Endothelial cell of umbilical vein (primary cell): ENCODE measurements at regions not wholly inside any gene's neighbourhood (a gene's known extent, or its start where the extent isn't known, plus 50 kb on each side); places are given as distances from the start of the nearest gene placed in this dataset.

Source experiments
- BruUV-seq: library from RNA; stranded (reverse); fragments of 400-500 nt; replicated peaks from 2 replicates; lab custom pipeline; 2021; lab: Mats Ljungman, UMichigan
- CTCF ChIA-PET: fragments of 300-600, 350-600 bp; sonication (Branson Sonifier 250); formaldehyde crosslinking; loops from one replicate; lab custom pipeline; 2021; ENCODE audit warnings: antibody characterized with exemption, inconsistent platforms; lab: Charles Lee
- POLR2A ChIA-PET: fragments of 300-600, 350-600 bp; sonication (Branson Sonifier 250); formaldehyde crosslinking; loops from one replicate; lab custom pipeline; 2021; ENCODE audit warnings: antibody characterized with exemption, inconsistent platforms; lab: Charles Lee
- DNase-seq: peaks from one replicate; pipeline ENCODE4 v3.0.0-alpha.2; 2011; ENCODE audit warnings: low read depth, low spot score
- FAIRE-seq: peaks from 2 replicates; lab custom pipeline; 2011; peaks lifted over from hg19 to GRCh38; lab: Jason Lieb, UNC
- H2AFZ ChIP-seq: 2 replicates; pipeline ENCODE4 v1.6.0; 2012; ENCODE audit warnings: low read depth, low read length, control low read depth, inconsistent platforms
- H3K27ac ChIP-seq: 2 replicates; pipeline ENCODE4 v1.5.1; 2011; ENCODE audit warnings: low read depth, mild to moderate bottlenecking, control low read depth, low read length, moderate library complexity; ENCODE audit not compliant: insufficient read depth
- H3K27me3 ChIP-seq, 2 experiments: 2 replicates each; pipeline versions ENCODE4 v1.6.0 to v1.6.1; 2011; ENCODE audit warnings: low read length in 2 of 2, mixed read lengths in 1 of 2; ENCODE audit not compliant: control insufficient read depth in 2 of 2, insufficient read depth in 2 of 2
- H3K36me3 ChIP-seq, 2 experiments: 2 replicates in 1 of 2; 3 replicates in 1 of 2; pipeline ENCODE4 v1.5.1; 2011; ENCODE audit warnings: low read length in 2 of 2, mild to moderate bottlenecking in 1 of 2, moderate library complexity in 1 of 2; ENCODE audit not compliant: control insufficient read depth in 2 of 2, insufficient read depth in 2 of 2; ENCODE audit errors: extremely low read depth in 1 of 2
- H3K4me1 ChIP-seq: 3 replicates; pipeline ENCODE4 v1.5.1; 2011; ENCODE audit warnings: mild to moderate bottlenecking, low read length; ENCODE audit not compliant: control insufficient read depth, insufficient read depth; ENCODE audit errors: extremely low read depth
- H3K4me2 ChIP-seq: 2 replicates; pipeline ENCODE4 v1.6.1; 2011; ENCODE audit warnings: low read length, control low read depth, mixed read lengths; ENCODE audit not compliant: insufficient read depth
- H3K4me3 ChIP-seq, 3 experiments: fragments of 200-600 bp in 1 of 3; sonication (generic), shearing (Covaris generic) in 1 of 3; replicated peaks in 1 of 3; 2 replicates each; pipeline ENCODE4 v1.5.1; 2011 to 2016; ENCODE audit warnings: control low read depth in 3 of 3, low read length in 3 of 3, mild to moderate bottlenecking in 2 of 3, inconsistent platforms in 1 of 3, low read depth in 1 of 3, moderate library complexity in 1 of 3; ENCODE audit not compliant: insufficient read depth in 1 of 3
- H3K79me2 ChIP-seq: 2 replicates; pipeline ENCODE4 v1.6.0; 2012; ENCODE audit warnings: low read length, inconsistent platforms; ENCODE audit not compliant: control insufficient read depth, insufficient read depth
- H3K9ac ChIP-seq: replicated peaks from 2 replicates; pipeline ENCODE3; 2011; ENCODE audit warnings: low read length, control low read depth; ENCODE audit not compliant: insufficient read depth; ENCODE audit errors: extremely low read depth
- H3K9me1 ChIP-seq: replicated peaks from 3 replicates; pipeline ENCODE4 v1.6.0; 2011; ENCODE audit warnings: mild to moderate bottlenecking, low read length; ENCODE audit not compliant: control insufficient read depth, insufficient read depth; ENCODE audit errors: extremely low read depth
- H3K9me3 ChIP-seq: replicated peaks from 2 replicates; pipeline ENCODE4 v1.5.1; 2012; ENCODE audit warnings: low read length, inconsistent platforms; ENCODE audit not compliant: control insufficient read depth, insufficient read depth
- H4K20me1 ChIP-seq: replicated peaks from 2 replicates; pipeline ENCODE3; 2011; ENCODE audit warnings: mild to moderate bottlenecking, low read length; ENCODE audit not compliant: control insufficient read depth, insufficient read depth; ENCODE audit errors: extremely low read depth
- CTCF ChIP-seq, 2 donors: IDR thresholded peaks; 1 replicate in 1 of 2; 2 replicates in 1 of 2; pipeline ENCODE4 v1.5.1; 2011; ENCODE audit warnings: low read length in 2 of 2, mild to moderate bottlenecking in 2 of 2, moderate library complexity in 2 of 2, control low read depth in 1 of 2, inconsistent platforms in 1 of 2, low read depth in 1 of 2; ENCODE audit not compliant: insufficient read depth in 1 of 2; ENCODE audit errors: extremely low read depth in 1 of 2
- EZH2 ChIP-seq: IDR thresholded peaks from 2 replicates; pipeline ENCODE4 v1.6.1; 2012; ENCODE audit warnings: borderline replicate concordance, low read depth, mild to moderate bottlenecking, moderate library complexity, low read length, inconsistent platforms; ENCODE audit not compliant: severe bottlenecking
- FOS ChIP-seq: IDR thresholded peaks from 2 replicates; pipeline ENCODE4 v1.6.1; 2011; ENCODE audit warnings: mild to moderate bottlenecking, low read length, moderate library complexity, borderline replicate concordance; ENCODE audit not compliant: insufficient read depth
- GATA2 ChIP-seq: IDR thresholded peaks from 2 replicates; pipeline ENCODE4 v1.7.0; 2011; ENCODE audit warnings: low read depth, mild to moderate bottlenecking, moderate library complexity, mixed read lengths, low read length; ENCODE audit not compliant: insufficient read length, insufficient read depth
- JUN ChIP-seq: IDR thresholded peaks from 2 replicates; pipeline ENCODE4 v1.6.1; 2011; ENCODE audit warnings: borderline replicate concordance, low read depth; ENCODE audit not compliant: insufficient read length, insufficient read depth
- MAX ChIP-seq: IDR thresholded peaks from 2 replicates; pipeline ENCODE4 v1.6.1; 2011; ENCODE audit not compliant: insufficient read depth, insufficient read length
- MYC ChIP-seq: IDR thresholded peaks from one replicate; pipeline ENCODE4 v1.6.1; 2011; ENCODE audit warnings: mild to moderate bottlenecking, low read depth, low read length
- POLR2A ChIP-seq: IDR thresholded peaks from 2 replicates; pipeline ENCODE4 v1.6.1; 2012; ENCODE audit warnings: low read depth, mild to moderate bottlenecking, control low read depth, low read length
- POLR2AphosphoS5 ChIP-seq: IDR thresholded peaks from 2 replicates; pipeline ENCODE4 v1.6.1; 2012; ENCODE audit warnings: low read depth, mild to moderate bottlenecking, control low read depth, low read length, moderate library complexity; ENCODE audit not compliant: insufficient read depth
- dilution Hi-C: fragments of 300-500 bp; cut with MboI; formaldehyde crosslinking; loops from one replicate; pipeline ENCODE4 v1.15.0; 2019; ENCODE audit warnings: low sequenced_read_pairs; ENCODE audit not compliant: extremely low pct_ligation_motif_present
- intact Hi-C: fragments of 100-400 bp; cut with micrococcal nuclease; formaldehyde crosslinking; loops from one replicate; pipeline ENCODE4 v1.10.0; 2022

- Histone ChIP-seq H3K4me2 (peak overlapping the region; percentile 54), H3K9ac (peak overlapping the region; percentile 79), H2AFZ (no peak overlapping the region), H3K9me1 (no peaks in the 10 kb centered on the region), H3K4me3 (no peak overlapping the region), H3K27me3 (no peaks in the 10 kb centered on the region), H3K79me2 (peaks cover 51% of the 10 kb centered on the region), H3K27ac (peak overlapping the region; percentile 94), H3K4me1 (peaks cover 56% of the 10 kb centered on the region), H3K9me3 (no peaks in the 10 kb centered on the region), H4K20me1 (no peaks in the 10 kb centered on the region), H3K36me3 (no peaks in the 10 kb centered on the region)
- TF ChIP-seq EZH2 (no peak), FOS (no peak), GATA2 (no peak), CTCF (IDR thresholded peaks at IDR 0.05; ENCODE audit: extremely low read depth in 1 of 2, insufficient read depth in 1 of 2, low read depth in 1 of 2, low read length in 2 of 2) (no peak), JUN (no peak), POLR2AphosphoS5 (no peak), POLR2A (no peak), MAX (no peak), MYC (no peak)
- TSS peak; percentile 54 for BruUV-seq
- FAIRE-seq (no peak), DNase-seq (no peak)
- dilution Hi-C loops (no loop called here), intact Hi-C loops (loop anchor here (1.0 kb wide), 1 partner anchor 200 kb away; no protein-coding TSS in a partner anchor)
- CTCF ChIA-PET = interaction anchor here (0.8 to 2.0 kb wide), 7 partner anchors 9 to 460 kb away, joined by 3 to 6 read pairs (median 4); no protein-coding TSS in a partner anchor
- POLR2A ChIA-PET = interaction anchor here (1.4 kb wide), 1 partner anchor 113 kb away, joined by 4 read pairs; no protein-coding TSS in a partner anchor
These were observed 54.0 kb downstream of the NCOR2 start for GRCh38 chr12:124513297-124513867.
